Skeletal muscle satellite cell (primary cell): ENCODE measurements at regions not wholly inside any gene's neighbourhood (a gene's known extent, or its start where the extent isn't known, plus 50 kb on each side); places are given as distances from the start of the nearest gene placed in this dataset.

Experiments
- H3K27me3 ChIP-seq: 2 replicates; pipeline ENCODE4 v1.7.0; 2013; ENCODE audit warnings: low read length; ENCODE audit not compliant: control insufficient read depth, insufficient read depth
- H3K36me3 ChIP-seq: 2 replicates; pipeline ENCODE4 v1.7.0; 2013; ENCODE audit warnings: mild to moderate bottlenecking, control low read depth, low read length; ENCODE audit not compliant: insufficient read depth
- H3K4me1 ChIP-seq: 2 replicates; pipeline ENCODE4 v1.7.0; 2013; ENCODE audit warnings: low read length; ENCODE audit not compliant: control insufficient read depth, insufficient read depth
- H3K4me2 ChIP-seq: 2 replicates; pipeline ENCODE4 v1.7.0; 2013; ENCODE audit warnings: mild to moderate bottlenecking, low read length
- H3K4me3 ChIP-seq: 2 replicates; pipeline ENCODE4 v1.7.0; 2013; ENCODE audit warnings: low read length
- H3K9ac ChIP-seq: 2 replicates; pipeline ENCODE4 v1.7.0; 2013; ENCODE audit warnings: mild to moderate bottlenecking, low read depth, low read length, moderate library complexity
- H3K9me3 ChIP-seq: replicated peaks from 2 replicates; pipeline ENCODE4 v1.7.0; 2013; ENCODE audit warnings: mild to moderate bottlenecking, control low read depth, low read length

- Histone ChIP-seq H3K9me3 (no peaks in the 10 kb centered on the region), H3K27me3 (peaks cover 11% of the 10 kb centered on the region), H3K4me1 (no peaks in the 10 kb centered on the region), H3K4me2 (no peak overlapping the region), H3K4me3 (no peak overlapping the region), H3K9ac (no peak overlapping the region), H3K36me3 (no peaks in the 10 kb centered on the region)
Measured at GRCh38 chr2:118477111-118477862, 370.2 kb downstream of the EN1 start.

- Histone ChIP-seq H3K9me3 (no peaks in the 10 kb centered on the region), H3K27me3 (peaks cover 5% of the 10 kb centered on the region), H3K4me1 (no peaks in the 10 kb centered on the region), H3K9ac (no peak overlapping the region), H3K4me3 (no peak overlapping the region), H3K36me3 (no peaks in the 10 kb centered on the region), H3K4me2 (no peak overlapping the region)
Measured at GRCh38 chr2:118475622-118476205, 371.7 kb downstream of the EN1 start.

GRCh38 chr2:118474541-118474920 is 372.9 kb downstream of the EN1 start:
- Histone ChIP-seq H3K9me3 (no peaks in the 10 kb centered on the region), H3K4me1 (no peaks in the 10 kb centered on the region), H3K9ac (no peak overlapping the region), H3K4me2 (no peak overlapping the region), H3K27me3 (peaks cover 11% of the 10 kb centered on the region), H3K36me3 (no peaks in the 10 kb centered on the region), H3K4me3 (no peak overlapping the region)

- Histone ChIP-seq H3K4me1 (no peaks in the 10 kb centered on the region), H3K36me3 (no peaks in the 10 kb centered on the region), H3K27me3 (peaks cover 14% of the 10 kb centered on the region), H3K9me3 (no peaks in the 10 kb centered on the region), H3K9ac (no peak overlapping the region), H3K4me3 (no peak overlapping the region), H3K4me2 (no peak overlapping the region)
Measured at GRCh38 chr2:118473846-118474540, 373.5 kb downstream of the EN1 start.

GRCh38 chr2:118473241-118473640 is 374.2 kb downstream of the EN1 start:
- H3K9ac ChIP-seq, result no peak overlapping the region
- no peaks in the 10 kb centered on the region for H3K36me3 ChIP-seq
- no peak overlapping the region for H3K4me2 ChIP-seq
- H3K9me3 ChIP-seq, result no peaks in the 10 kb centered on the region
- peaks cover 17% of the 10 kb centered on the region for H3K27me3 ChIP-seq
- no peak overlapping the region for H3K4me3 ChIP-seq
- H3K4me1 ChIP-seq, result no peaks in the 10 kb centered on the region

- H3K36me3 ChIP-seq, result no peaks in the 10 kb centered on the region
- no peak overlapping the region for H3K9ac ChIP-seq
- no peaks in the 10 kb centered on the region for H3K9me3 ChIP-seq
- peaks cover 14% of the 10 kb centered on the region for H3K27me3 ChIP-seq
- no peaks in the 10 kb centered on the region for H3K4me1 ChIP-seq
- no peak overlapping the region for H3K4me3 ChIP-seq
- H3K4me2 ChIP-seq, result no peak overlapping the region
Measured at GRCh38 chr2:118470297-118470696, 377.2 kb downstream of the EN1 start.

- Histone ChIP-seq H3K4me1 (no peaks in the 10 kb centered on the region), H3K9me3 (no peaks in the 10 kb centered on the region), H3K36me3 (no peaks in the 10 kb centered on the region), H3K27me3 (peaks cover 12% of the 10 kb centered on the region), H3K4me3 (no peak overlapping the region), H3K9ac (no peak overlapping the region), H3K4me2 (no peak overlapping the region)
Measured at GRCh38 chr2:118469103-118469502, 378.3 kb downstream of the EN1 start.

GRCh38 chr2:118464546-118465265 is 376.4 kb downstream of the INSIG2 start:
- Histone ChIP-seq H3K4me2 (no peak overlapping the region), H3K9me3 (no peaks in the 10 kb centered on the region), H3K36me3 (no peaks in the 10 kb centered on the region), H3K9ac (no peak overlapping the region), H3K4me3 (no peak overlapping the region), H3K27me3 (peaks cover 6% of the 10 kb centered on the region), H3K4me1 (no peaks in the 10 kb centered on the region)

GRCh38 chr2:118464046-118464445 is 375.8 kb downstream of the INSIG2 start:
- H3K4me2 ChIP-seq, result no peak overlapping the region
- H3K36me3 ChIP-seq, result no peaks in the 10 kb centered on the region
- no peak overlapping the region for H3K9ac ChIP-seq
- no peak overlapping the region for H3K4me3 ChIP-seq
- no peaks in the 10 kb centered on the region for H3K9me3 ChIP-seq
- peaks cover 4% of the 10 kb centered on the region for H3K27me3 ChIP-seq
- H3K4me1 ChIP-seq, result no peaks in the 10 kb centered on the region

- Histone ChIP-seq H3K4me2 (no peak overlapping the region), H3K27me3 (peaks cover 11% of the 10 kb centered on the region), H3K9ac (no peak overlapping the region), H3K4me3 (no peak overlapping the region), H3K9me3 (no peaks in the 10 kb centered on the region), H3K4me1 (no peaks in the 10 kb centered on the region), H3K36me3 (no peaks in the 10 kb centered on the region)
Measured at GRCh38 chr2:118460425-118460824, 372.2 kb downstream of the INSIG2 start.

- Histone ChIP-seq H3K4me1 (no peaks in the 10 kb centered on the region), H3K4me3 (no peak overlapping the region), H3K36me3 (no peaks in the 10 kb centered on the region), H3K9me3 (no peaks in the 10 kb centered on the region), H3K27me3 (peaks cover 11% of the 10 kb centered on the region), H3K9ac (no peak overlapping the region), H3K4me2 (no peak overlapping the region)
Measured at GRCh38 chr2:118459426-118459825, 371.2 kb downstream of the INSIG2 start.
